Activated CD4-positive, alpha-beta memory T cell treated with anti-CD3 and anti-CD28 coated beads for 36 hours (primary cell): ENCODE measurements at regions not wholly inside any gene's neighbourhood (a gene's known extent, or its start where the extent isn't known, plus 50 kb on each side); places are given as distances from the start of the nearest gene placed in this dataset.
"Not testable (repeated sequence)": the region's sequence is repeated elsewhere in the genome, so short reads cannot be mapped to it uniquely, and the experiment has no call there.

ENCODE experiments used
- CTCF ChIA-PET: fragments of 350-600 bp; sonication (Branson Sonifier 250); formaldehyde crosslinking; loops from one replicate; lab custom pipeline; 2021; ENCODE audit warnings: antibody characterized with exemption, inconsistent platforms; lab: Charles Lee
- POLR2A ChIA-PET: fragments of 350-600 bp; sonication (Branson Sonifier 250); formaldehyde crosslinking; loops from one replicate; lab custom pipeline; 2021; ENCODE audit warnings: antibody characterized with exemption; lab: Charles Lee
- DNase-seq: peaks from one replicate; pipeline ENCODE4 v3.0.0-alpha.2; 2020
- H3K27ac Mint-ChIP-seq: one replicate; pipeline ENCODE4 v1.8.0; 2021; ENCODE audit warnings: mixed read lengths
- H3K27me3 Mint-ChIP-seq: one replicate; pipeline ENCODE4 v1.8.0; 2021; ENCODE audit warnings: mixed read lengths
- H3K36me3 Mint-ChIP-seq: one replicate; pipeline ENCODE4 v1.8.0; 2021; ENCODE audit warnings: mixed read lengths
- H3K4me1 Mint-ChIP-seq: one replicate; pipeline ENCODE4 v1.8.0; 2021; ENCODE audit warnings: low read depth, mixed read lengths
- H3K4me3 Mint-ChIP-seq: one replicate; pipeline ENCODE4 v1.8.0; 2021; ENCODE audit warnings: mild to moderate bottlenecking, mixed read lengths
- H3K9me3 Mint-ChIP-seq: one replicate; pipeline ENCODE4 v1.8.0; 2021; ENCODE audit warnings: mixed read lengths
- intact Hi-C: fragments of 100-400 bp; cut with micrococcal nuclease; formaldehyde crosslinking; loops from one replicate; pipeline ENCODE4 v1.15.1; 2023

DNA sequence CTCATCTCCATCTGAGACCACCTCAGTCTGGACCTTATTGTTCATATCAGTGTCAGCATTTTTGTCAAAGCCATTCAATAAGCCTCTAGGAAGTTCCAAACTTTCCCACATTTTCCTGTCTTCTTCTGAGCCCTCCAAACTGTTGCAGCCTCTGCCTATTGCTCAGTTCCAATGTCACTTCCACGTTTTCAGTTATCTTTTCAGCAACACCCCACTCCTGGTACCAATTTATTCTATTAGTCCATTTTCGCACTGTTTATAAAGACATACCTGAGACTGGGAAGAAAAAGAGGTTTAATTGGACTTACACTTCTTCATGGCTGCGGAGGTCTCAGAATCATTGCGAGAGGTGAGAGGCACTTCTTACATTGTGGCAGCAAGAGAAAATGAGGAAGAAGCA lies 339.3 kb downstream of the TLL1 start:
- H3K27ac Mint-ChIP-seq, intact Hi-C loops, POLR2A ChIA-PET, H3K36me3 Mint-ChIP-seq, H3K27me3 Mint-ChIP-seq, H3K4me1 Mint-ChIP-seq, CTCF ChIA-PET, DNase-seq, H3K4me3 Mint-ChIP-seq: not testable (repeated sequence)
- H3K9me3 Mint-ChIP-seq = peaks cover 38% of the 10 kb centered on the region

- no peak for DNase-seq
- no peaks in the 10 kb centered on the region for H3K36me3 Mint-ChIP-seq
- peaks cover 3% of the 10 kb centered on the region for H3K9me3 Mint-ChIP-seq
- intact Hi-C loops = no loop called here
- no peaks in the 10 kb centered on the region for H3K27me3 Mint-ChIP-seq
- POLR2A ChIA-PET = interaction anchor here (0.7 kb wide), 1 partner anchor 1245 kb away, joined by 3 read pairs; no protein-coding TSS in a partner anchor
- H3K4me1 Mint-ChIP-seq = no peaks in the 10 kb centered on the region
- no peak overlapping the region for H3K27ac Mint-ChIP-seq
- no peak overlapping the region for H3K4me3 Mint-ChIP-seq
- CTCF ChIA-PET = no interaction called here
Observed at GRCh38 chr4:166222271-166222670, 349.2 kb downstream of the TLL1 start.

DNA sequence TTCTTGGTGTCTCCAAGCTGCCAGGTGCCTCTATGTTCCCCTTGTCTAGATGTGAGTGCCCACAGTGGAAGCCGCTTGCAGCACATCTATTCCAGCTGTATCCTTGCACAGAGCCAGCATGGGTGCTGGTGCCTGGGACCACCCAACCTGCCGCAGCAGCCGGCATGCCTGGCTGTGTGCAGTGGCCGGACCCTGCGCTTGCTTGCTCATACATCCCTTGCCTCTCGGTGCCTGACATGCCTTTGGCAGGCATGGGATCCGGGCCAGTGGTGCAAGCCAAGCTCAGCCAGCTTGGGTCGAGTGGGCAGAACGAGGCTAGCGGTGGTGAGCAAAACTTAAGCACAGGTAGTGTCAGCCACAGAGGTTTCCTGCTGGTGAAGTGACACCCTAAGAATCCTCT lies 355.1 kb downstream of the TLL1 start:
- Mint-ChIP-seq H3K27ac (no peak overlapping the region), H3K27me3 (no peaks in the 10 kb centered on the region), H3K4me3 (no peak overlapping the region), H3K9me3 (no peaks in the 10 kb centered on the region), H3K36me3 (no peaks in the 10 kb centered on the region), H3K4me1 (no peaks in the 10 kb centered on the region)
- no peak for DNase-seq
- POLR2A ChIA-PET = no interaction called here
- intact Hi-C loops = no loop called here
- CTCF ChIA-PET = no interaction called here

DNA sequence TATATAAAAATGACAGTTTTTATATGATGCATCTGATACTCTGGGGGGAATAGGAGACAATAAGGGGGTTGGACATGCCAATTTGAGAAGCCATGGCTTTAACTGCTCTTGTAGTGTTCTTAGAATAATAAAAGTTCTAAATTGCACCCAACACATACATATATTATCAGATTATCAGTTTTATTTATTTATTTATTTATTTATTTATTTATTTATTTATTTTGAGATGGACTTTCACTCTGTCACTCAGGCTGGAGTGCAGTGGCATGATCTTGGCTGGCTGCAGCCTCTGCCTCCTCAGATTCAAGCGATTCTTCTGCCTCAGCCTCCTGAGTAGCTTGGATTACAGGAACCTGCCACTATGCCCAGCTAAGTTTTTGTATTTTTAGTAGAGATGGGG lies 356.8 kb downstream of the TLL1 start:
- H3K9me3 Mint-ChIP-seq = peaks cover 3% of the 10 kb centered on the region
- H3K4me3 Mint-ChIP-seq = no peak overlapping the region
- intact Hi-C loops = no loop called here
- ChIA-PET CTCF (no interaction called here), POLR2A (no interaction called here)
- H3K4me1 Mint-ChIP-seq = no peaks in the 10 kb centered on the region
- no peak overlapping the region for H3K27ac Mint-ChIP-seq
- H3K27me3 Mint-ChIP-seq = no peaks in the 10 kb centered on the region
- no peaks in the 10 kb centered on the region for H3K36me3 Mint-ChIP-seq
- no peak for DNase-seq

- peaks cover 3% of the 10 kb centered on the region for H3K9me3 Mint-ChIP-seq
- intact Hi-C loops = no loop called here
- DNase-seq = no peak
- H3K27me3 Mint-ChIP-seq = no peaks in the 10 kb centered on the region
- ChIA-PET CTCF (no interaction called here), POLR2A (no interaction called here)
- no peaks in the 10 kb centered on the region for H3K4me1 Mint-ChIP-seq
- no peak overlapping the region for H3K4me3 Mint-ChIP-seq
- no peaks in the 10 kb centered on the region for H3K36me3 Mint-ChIP-seq
- H3K27ac Mint-ChIP-seq = no peak overlapping the region
Observed at GRCh38 chr4:166230841-166231240, 357.8 kb downstream of the TLL1 start.

- Mint-ChIP-seq H3K4me3 (no peak overlapping the region), H3K4me1 (no peaks in the 10 kb centered on the region), H3K36me3 (no peaks in the 10 kb centered on the region), H3K27ac (no peak overlapping the region), H3K27me3 (no peaks in the 10 kb centered on the region), H3K9me3 (peaks cover 9% of the 10 kb centered on the region)
- POLR2A ChIA-PET = no interaction called here
- CTCF ChIA-PET = no interaction called here
- no peak for DNase-seq
- intact Hi-C loops = no loop called here
Observed at GRCh38 chr4:166239354-166239753, 366.3 kb downstream of the TLL1 start.

DNA sequence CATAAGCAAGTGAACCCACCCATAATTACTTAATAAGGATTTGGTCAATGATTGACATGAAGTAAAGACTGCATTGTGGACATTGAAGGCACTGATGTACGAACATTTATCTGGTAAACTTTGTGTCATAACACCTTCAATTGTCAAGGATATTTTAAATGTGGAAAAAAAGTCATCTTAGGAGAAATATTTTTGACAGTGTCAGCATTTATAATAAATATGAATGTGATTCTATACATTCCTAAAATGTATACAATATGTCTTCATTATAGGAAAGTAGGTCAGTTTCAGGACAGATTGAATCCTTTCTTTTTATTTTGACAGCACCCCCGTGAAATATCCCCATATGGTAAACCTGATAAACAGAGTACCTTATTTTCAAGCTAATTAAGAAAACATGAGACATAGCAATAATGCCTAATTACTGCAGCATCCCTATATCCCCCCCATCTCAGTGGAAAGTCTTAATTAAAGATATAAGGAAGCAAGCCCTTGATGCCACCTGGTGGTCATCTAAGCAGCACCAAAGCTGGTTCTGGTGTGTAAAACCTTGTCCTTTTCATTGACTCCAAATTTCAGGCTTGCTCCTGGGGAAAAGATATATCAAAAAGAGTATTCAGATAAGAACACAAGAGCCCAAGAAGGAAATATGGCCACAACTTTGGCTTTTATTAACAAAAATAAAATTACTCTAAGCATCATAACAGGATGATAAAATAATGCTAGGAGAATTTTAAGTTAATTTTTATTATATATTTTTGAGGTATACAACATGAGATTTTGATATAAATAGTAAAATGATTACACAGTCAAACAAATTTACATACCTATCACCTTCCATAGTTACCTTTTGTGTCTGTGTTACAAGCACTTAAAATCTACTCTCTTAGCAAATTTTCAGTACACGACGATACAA lies 379.7 kb downstream of the TLL1 start:
- H3K27me3 Mint-ChIP-seq = no peaks in the 10 kb centered on the region
- POLR2A ChIA-PET = no interaction called here
- no peak overlapping the region for H3K27ac Mint-ChIP-seq
- intact Hi-C loops = loop anchor here (1.0 kb wide), 1 partner anchor 86 kb away; no protein-coding TSS in a partner anchor
- no peaks in the 10 kb centered on the region for H3K36me3 Mint-ChIP-seq
- no peak overlapping the region for H3K4me3 Mint-ChIP-seq
- DNase-seq = no peak
- H3K4me1 Mint-ChIP-seq = no peaks in the 10 kb centered on the region
- H3K9me3 Mint-ChIP-seq = no peaks in the 10 kb centered on the region
- CTCF ChIA-PET = no interaction called here

- Mint-ChIP-seq H3K27ac (no peak overlapping the region), H3K9me3 (no peaks in the 10 kb centered on the region), H3K27me3 (no peaks in the 10 kb centered on the region), H3K4me1 (no peaks in the 10 kb centered on the region), H3K4me3 (no peak overlapping the region), H3K36me3 (no peaks in the 10 kb centered on the region)
- ChIA-PET POLR2A (no interaction called here), CTCF (no interaction called here)
- DNase-seq = no peak
- intact Hi-C loops = no loop called here
Observed at GRCh38 chr4:166257276-166257675, 384.2 kb downstream of the TLL1 start.

DNA sequence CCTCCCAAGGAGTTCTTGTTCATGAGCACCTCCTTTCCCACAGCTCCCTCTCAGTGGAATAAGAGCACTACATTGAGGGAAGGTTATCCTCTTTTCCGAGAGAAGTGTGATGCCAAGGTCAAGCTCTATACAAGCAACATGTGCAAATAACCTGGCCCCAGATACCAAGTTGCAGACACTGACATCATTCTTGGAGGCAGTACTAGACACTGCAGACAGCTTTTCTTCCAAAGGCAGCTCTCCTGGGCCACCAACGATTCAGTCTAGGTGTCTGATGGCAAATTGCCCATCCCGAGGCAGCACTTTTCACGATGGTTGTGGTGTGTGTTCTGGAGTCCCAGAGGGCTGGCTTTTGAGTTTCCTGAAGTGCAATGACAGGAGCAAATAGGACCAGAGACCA lies 384.9 kb downstream of the TLL1 start:
- ChIA-PET POLR2A (no interaction called here), CTCF (no interaction called here)
- intact Hi-C loops = no loop called here
- H3K36me3 Mint-ChIP-seq = no peaks in the 10 kb centered on the region
- H3K27ac Mint-ChIP-seq = no peak overlapping the region
- no peaks in the 10 kb centered on the region for H3K27me3 Mint-ChIP-seq
- no peak for DNase-seq
- no peak overlapping the region for H3K4me3 Mint-ChIP-seq
- H3K4me1 Mint-ChIP-seq = no peaks in the 10 kb centered on the region
- H3K9me3 Mint-ChIP-seq = no peaks in the 10 kb centered on the region

DNA sequence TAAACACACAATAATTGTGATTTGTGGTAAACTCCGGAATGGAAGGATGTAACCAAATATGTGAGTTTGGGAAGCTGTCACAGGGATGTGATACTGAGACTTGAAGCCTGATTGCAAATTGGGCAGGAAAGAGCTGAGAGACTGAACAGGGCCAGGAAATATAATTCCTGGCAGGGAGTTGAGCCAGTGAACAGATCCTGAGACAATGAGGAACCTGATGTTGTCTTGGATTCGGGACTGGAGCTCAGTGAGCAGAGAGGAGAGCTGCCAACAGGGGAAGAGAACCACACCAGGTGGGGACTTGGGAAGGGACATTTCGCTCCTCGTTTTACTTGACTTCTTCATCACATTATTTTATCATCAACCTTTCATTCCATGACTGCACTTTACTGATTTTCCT lies 386.0 kb downstream of the TLL1 start:
- no peaks in the 10 kb centered on the region for H3K9me3 Mint-ChIP-seq
- intact Hi-C loops = no loop called here
- H3K36me3 Mint-ChIP-seq = no peaks in the 10 kb centered on the region
- H3K4me1 Mint-ChIP-seq = no peaks in the 10 kb centered on the region
- no peaks in the 10 kb centered on the region for H3K27me3 Mint-ChIP-seq
- ChIA-PET POLR2A (no interaction called here), CTCF (no interaction called here)
- no peak overlapping the region for H3K27ac Mint-ChIP-seq
- H3K4me3 Mint-ChIP-seq = no peak overlapping the region
- DNase-seq = no peak

GRCh38 chr4:166274136-166274761 lies 401.2 kb downstream of the TLL1 start:
- CTCF ChIA-PET = no interaction called here

DNA sequence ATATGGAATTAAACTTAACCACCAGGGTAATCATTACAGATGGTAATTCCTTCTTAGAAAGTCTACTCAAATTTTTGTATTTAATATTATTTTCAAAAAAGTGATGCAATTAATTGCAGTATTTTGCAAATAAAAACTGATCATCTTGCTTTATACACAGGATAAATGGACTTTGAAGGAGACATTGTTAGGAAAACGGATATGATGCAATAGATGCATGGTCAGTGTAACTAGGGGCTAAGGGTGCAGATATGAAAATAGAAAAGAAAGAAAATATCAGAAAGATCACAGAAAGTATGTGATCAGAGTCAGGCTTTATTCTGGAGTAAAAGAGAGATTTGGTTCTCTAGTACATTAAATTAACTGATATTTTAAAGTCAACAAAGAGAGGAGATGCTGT lies 401.7 kb downstream of the TLL1 start:
- H3K4me3 Mint-ChIP-seq = no peak overlapping the region
- POLR2A ChIA-PET = no interaction called here
- no peaks in the 10 kb centered on the region for H3K27me3 Mint-ChIP-seq
- no peaks in the 10 kb centered on the region for H3K36me3 Mint-ChIP-seq
- no peak for DNase-seq
- H3K9me3 Mint-ChIP-seq = peaks cover 12% of the 10 kb centered on the region
- no peak overlapping the region for H3K27ac Mint-ChIP-seq
- intact Hi-C loops = no loop called here
- no peaks in the 10 kb centered on the region for H3K4me1 Mint-ChIP-seq
- CTCF ChIA-PET = no interaction called here

More at GRCh38 chr4:166274136-166274761, 401.2 kb downstream of the TLL1 start:
- no peaks in the 10 kb centered on the region for H3K4me1 Mint-ChIP-seq
- DNase-seq = no peak
- no peak overlapping the region for H3K4me3 Mint-ChIP-seq
- intact Hi-C loops = no loop called here
- no peaks in the 10 kb centered on the region for H3K36me3 Mint-ChIP-seq
- POLR2A ChIA-PET = no interaction called here
- H3K9me3 Mint-ChIP-seq = peaks cover 12% of the 10 kb centered on the region
- H3K27ac Mint-ChIP-seq = no peak overlapping the region
- no peaks in the 10 kb centered on the region for H3K27me3 Mint-ChIP-seq

GRCh38 chr4:166277401-166277800 lies 404.4 kb downstream of the TLL1 start:
- Mint-ChIP-seq H3K4me3 (no peak overlapping the region), H3K27ac (no peak overlapping the region), H3K4me1 (no peaks in the 10 kb centered on the region), H3K36me3 (no peaks in the 10 kb centered on the region), H3K9me3 (peaks cover 12% of the 10 kb centered on the region), H3K27me3 (no peaks in the 10 kb centered on the region)
- POLR2A ChIA-PET = no interaction called here
- intact Hi-C loops = no loop called here
- CTCF ChIA-PET = no interaction called here
- no peak for DNase-seq
